MM.1S (cell line): ENCODE measurements at regions not wholly inside any gene's neighbourhood (a gene's known extent, or its start where the extent isn't known, plus 50 kb on each side); places are given as distances from the start of the nearest gene placed in this dataset.

Experiments
- DNase-seq: peaks from one replicate; pipeline ENCODE4 v3.0.0-alpha.2; 2015
- H2AFZ ChIP-seq: fragments of 300-600 bp; sonication (generic); 2 replicates; pipeline ENCODE4 v1.6.0; 2016; ENCODE audit warnings: antibody characterized with exemption, low read length
- H3F3A ChIP-seq: fragments of 300-600 bp; sonication (generic); 2 replicates; pipeline ENCODE4 v1.6.1; 2016; ENCODE audit warnings: mild to moderate bottlenecking, antibody characterized with exemption, low read length, moderate library complexity, mixed read lengths; ENCODE audit not compliant: insufficient read depth
- H3K27ac ChIP-seq: fragments of 300-600 bp; sonication (generic); 2 replicates; pipeline ENCODE4 v1.5.1; 2016; ENCODE audit warnings: mild to moderate bottlenecking, low read length
- H3K27me3 ChIP-seq: fragments of 300-600 bp; sonication (generic); replicated peaks from 2 replicates; pipeline ENCODE4 v1.6.0; 2016; ENCODE audit warnings: low read length; ENCODE audit not compliant: insufficient read depth
- H3K36me3 ChIP-seq: fragments of 300-600 bp; sonication (generic); replicated peaks from 2 replicates; pipeline ENCODE4 v1.6.1; 2016; ENCODE audit warnings: mild to moderate bottlenecking, low read length, mixed read lengths; ENCODE audit not compliant: insufficient read depth
- H3K4me1 ChIP-seq: fragments of 300-600 bp; sonication (generic); 2 replicates; pipeline ENCODE4 v1.6.1; 2016; ENCODE audit warnings: low read length, mixed read lengths
- H3K4me2 ChIP-seq: fragments of 300-600 bp; sonication (generic); 2 replicates; pipeline ENCODE4 v1.6.0; 2016; ENCODE audit warnings: low read depth, low read length
- H3K4me3 ChIP-seq: fragments of 300-600 bp; sonication (generic); 2 replicates; pipeline ENCODE4 v1.5.1; 2016; ENCODE audit warnings: low read length, mixed read lengths
- H3K79me2 ChIP-seq: fragments of 300-600 bp; sonication (generic); 2 replicates; pipeline ENCODE4 v1.6.1; 2016; ENCODE audit warnings: mixed run types, low read length, mixed read lengths
- H3K9ac ChIP-seq: fragments of 300-600 bp; sonication (generic); 2 replicates; pipeline ENCODE4 v1.6.1; 2016; ENCODE audit warnings: low read length, mixed read lengths
- H3K9me2 ChIP-seq: fragments of 300-600 bp; sonication (generic); replicated peaks from 2 replicates; pipeline ENCODE4 v1.6.1; 2016; ENCODE audit warnings: mild to moderate bottlenecking, low read length, mixed read lengths; ENCODE audit not compliant: insufficient read depth
- H3K9me3 ChIP-seq: fragments of 300-600 bp; sonication (generic); replicated peaks from 2 replicates; pipeline ENCODE4 v1.6.1; 2016; ENCODE audit warnings: mild to moderate bottlenecking, low read length, mixed read lengths; ENCODE audit not compliant: insufficient read depth
- H4K20me1 ChIP-seq: fragments of 300-600 bp; sonication (generic); 2 replicates; pipeline ENCODE4 v1.6.1; 2016; ENCODE audit warnings: mild to moderate bottlenecking, low read length, moderate library complexity, mixed read lengths; ENCODE audit not compliant: insufficient read depth
- CTCF ChIP-seq: fragments of 300-600 bp; sonication (generic); IDR thresholded peaks from 2 replicates; pipeline ENCODE4 v1.5.1; 2016; ENCODE audit warnings: antibody characterized with exemption, low read length, mixed read lengths
- EZH2 ChIP-seq: fragments of 300-600 bp; sonication (generic); optimal IDR thresholded peaks from 2 replicates; pipeline ENCODE3; 2017; ENCODE audit warnings: low read depth, mild to moderate bottlenecking, antibody characterized with exemption, low read length, mixed read lengths
- EZH2phosphoT487 ChIP-seq: fragments of 300-600 bp; sonication (generic); IDR thresholded peaks from 2 replicates; pipeline ENCODE4 v1.6.1; 2018; ENCODE audit warnings: antibody characterized with exemption, low read length

- Histone ChIP-seq H3K4me3 (no peak overlapping the region), H3K9me2 (no peaks in the 10 kb centered on the region), H2AFZ (no peak overlapping the region), H3K36me3 (no peaks in the 10 kb centered on the region), H3K27ac (no peak overlapping the region), H3K79me2 (no peaks in the 10 kb centered on the region), H3K4me2 (no peak overlapping the region), H4K20me1 (no peaks in the 10 kb centered on the region), H3K9me3 (no peaks in the 10 kb centered on the region), H3K4me1 (peaks cover 22% of the 10 kb centered on the region), H3K27me3 (no peaks in the 10 kb centered on the region; the same call in 1 of the 2 replicates), H3F3A (peaks cover 9% of the 10 kb centered on the region), H3K9ac (no peak overlapping the region)
- TF ChIP-seq EZH2phosphoT487 (no peak), EZH2 (no peak), CTCF (no peak)
- no peak for DNase-seq
These were observed 61.2 kb upstream of the SIRPG start for GRCh38 chr20:1718604-1719384.

- no peak for DNase-seq
- H3K9me2 ChIP-seq = no peaks in the 10 kb centered on the region
- H3K4me3 ChIP-seq = no peak overlapping the region
- no peaks in the 10 kb centered on the region for H3F3A ChIP-seq
- no peak for TF ChIP-seq EZH2
- no peak for TF ChIP-seq EZH2phosphoT487
- TF ChIP-seq CTCF = no peak
- H3K27me3 ChIP-seq = no peaks in the 10 kb centered on the region; the same call in 1 of the 2 replicates
- H2AFZ ChIP-seq = no peak overlapping the region
- H3K9me3 ChIP-seq = no peaks in the 10 kb centered on the region
- H3K4me2 ChIP-seq = no peak overlapping the region
- no peaks in the 10 kb centered on the region for H3K79me2 ChIP-seq
- no peaks in the 10 kb centered on the region for H3K4me1 ChIP-seq
- no peaks in the 10 kb centered on the region for H4K20me1 ChIP-seq
- no peak overlapping the region for H3K9ac ChIP-seq
- H3K27ac ChIP-seq = no peak overlapping the region
- H3K36me3 ChIP-seq = no peaks in the 10 kb centered on the region
These were observed 55.4 kb upstream of the SIRPG start for GRCh38 chr20:1712634-1713624.

GRCh38 chr20:1711826-1712601, 54.4 kb upstream of the SIRPG start:
- TF ChIP-seq EZH2 (no peak), CTCF (no peak), EZH2phosphoT487 (no peak)
- Histone ChIP-seq H2AFZ (no peak overlapping the region), H3K9ac (no peak overlapping the region), H3K4me3 (no peak overlapping the region), H4K20me1 (no peaks in the 10 kb centered on the region), H3K79me2 (no peaks in the 10 kb centered on the region), H3K9me3 (no peaks in the 10 kb centered on the region), H3F3A (no peaks in the 10 kb centered on the region), H3K9me2 (no peaks in the 10 kb centered on the region), H3K4me2 (no peak overlapping the region), H3K27me3 (no peaks in the 10 kb centered on the region; the same call in 1 of the 2 replicates), H3K36me3 (no peaks in the 10 kb centered on the region), H3K27ac (no peak overlapping the region), H3K4me1 (no peaks in the 10 kb centered on the region)
- no peak for DNase-seq
